ENCODE measurements at regions not wholly inside any gene's neighbourhood (a gene's known extent, or its start where the extent isn't known, plus 50 kb on each side); places are given as distances from the start of the nearest gene placed in this dataset.

GRCh38 chr10:117780411-117780810 is 237.9 kb downstream of the EMX2 start:
- Histone ChIP-seq H3K27ac (ENCODE audit: low read depth, low read length, poor library complexity, severe bottlenecking) (no peak overlapping the region), H3K4me2 (ENCODE audit: low read length) (no peak overlapping the region), H3K79me2 (ENCODE audit: insufficient read depth, low read depth, low read length) (no peaks in the 10 kb centered on the region), H4K20me1 (ENCODE audit: insufficient read depth, low read length) (no peaks in the 10 kb centered on the region), H3K4me1 (ENCODE audit: insufficient read depth, low read length, poor library complexity, severe bottlenecking) (no peaks in the 10 kb centered on the region), H3K9me2 (ENCODE audit: insufficient read depth, low read length) (no peaks in the 10 kb centered on the region), H3K4me3 (ENCODE audit: low read depth, low read length, poor library complexity, severe bottlenecking) (no peak overlapping the region), H3K36me3 (ENCODE audit: insufficient read depth, low read length) (no peaks in the 10 kb centered on the region), H2AFZ (ENCODE audit: low read length) (no peak overlapping the region), H3K9me3 (ENCODE audit: low read length) (no peaks in the 10 kb centered on the region)
- BruUV-seq (replicated peaks): no TSS peak
- ChIA-PET POLR2A (no interaction called here), CTCF (ENCODE audit: unreplicated experiment) (no interaction called here)
- no peak for DNase-seq (ENCODE audit: low spot score)
- intact Hi-C loops (cut with micrococcal nuclease; ENCODE audit: unreplicated experiment): no loop called here
- no peak for TF ChIP-seq CTCF (conservative IDR thresholded peaks at IDR 0.05; ENCODE audit: low read length)
- no peak for TF ChIP-seq EZH2phosphoT487 (IDR thresholded peaks at IDR 0.05; ENCODE audit: borderline replicate concordance, low read depth, low read length)

GRCh38 chr10:117781216-117781831 is 238.8 kb downstream of the EMX2 start:
- BruUV-seq (replicated peaks): no TSS peak
- POLR2A ChIA-PET: no interaction called here

More at GRCh38 chr10:117781216-117781831, 238.8 kb downstream of the EMX2 start:
- Histone ChIP-seq H3K36me3 (ENCODE audit: insufficient read depth, low read length) (no peaks in the 10 kb centered on the region), H3K4me2 (ENCODE audit: low read length) (no peak overlapping the region), H3K4me3 (ENCODE audit: low read depth, low read length, poor library complexity, severe bottlenecking) (no peak overlapping the region), H2AFZ (ENCODE audit: low read length) (no peak overlapping the region), H3K27ac (ENCODE audit: low read depth, low read length, poor library complexity, severe bottlenecking) (no peak overlapping the region), H3K79me2 (ENCODE audit: insufficient read depth, low read depth, low read length) (no peaks in the 10 kb centered on the region), H4K20me1 (ENCODE audit: insufficient read depth, low read length) (no peaks in the 10 kb centered on the region), H3K4me1 (ENCODE audit: insufficient read depth, low read length, poor library complexity, severe bottlenecking) (no peaks in the 10 kb centered on the region), H3K9me3 (ENCODE audit: low read length) (no peaks in the 10 kb centered on the region), H3K9me2 (ENCODE audit: insufficient read depth, low read length) (no peaks in the 10 kb centered on the region)
- TF ChIP-seq CTCF (conservative IDR thresholded peaks at IDR 0.05; ENCODE audit: low read length): no peak
- no peak for TF ChIP-seq EZH2phosphoT487 (IDR thresholded peaks at IDR 0.05; ENCODE audit: borderline replicate concordance, low read depth, low read length)
- CTCF ChIA-PET (ENCODE audit: unreplicated experiment): no interaction called here
- intact Hi-C loops (cut with micrococcal nuclease; ENCODE audit: unreplicated experiment): no loop called here
- no peak for DNase-seq (ENCODE audit: low spot score)
